ENCODE measurements at regions not wholly inside any gene's neighbourhood (a gene's known extent, or its start where the extent isn't known, plus 50 kb on each side); places are given as distances from the start of the nearest gene placed in this dataset.

DNA sequence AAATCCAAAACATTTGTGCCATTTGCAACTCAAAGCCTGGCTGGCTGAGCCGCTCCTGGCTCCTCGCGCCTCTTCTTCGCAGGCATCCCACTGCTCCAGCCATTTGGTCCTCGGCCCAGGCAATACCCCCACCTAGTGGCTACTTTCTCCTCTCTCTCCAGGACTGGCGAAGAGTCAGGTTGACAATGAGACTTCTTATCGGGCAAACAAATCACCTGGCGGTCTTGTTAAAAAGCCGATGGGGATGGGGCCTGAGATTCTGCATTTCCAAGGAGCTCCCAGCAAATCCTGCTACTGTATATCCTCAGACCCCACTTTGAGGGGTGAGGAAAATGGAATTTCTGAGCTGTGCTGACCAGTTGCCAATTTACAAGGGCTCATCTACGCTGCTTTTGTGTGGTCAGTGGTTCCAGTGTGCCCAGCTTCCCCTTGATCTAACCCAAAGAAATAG, 89.0 kb downstream of the ISX start:
- Histone ChIP-seq H3K4me2 (replicated peaks; ENCODE audit: extremely low read depth, low read length, poor library complexity, severe bottlenecking) (no peak overlapping the region), H3K9ac (ENCODE audit: insufficient read depth, low read length, poor library complexity, severe bottlenecking) (no peak overlapping the region), H3K36me3 (replicated peaks in 1 of 2; ENCODE audit: control insufficient read depth in 1 of 2, insufficient read depth in 2 of 2, low read length in 2 of 2) (no peaks in the 10 kb centered on the region), H3K4me1 (ENCODE audit: control insufficient read depth in 1 of 2, insufficient read depth in 2 of 2, low read length in 2 of 2) (no peaks in the 10 kb centered on the region), H3K4me3 (replicated peaks in 1 of 3; ENCODE audit: low read depth in 2 of 3, low read length in 3 of 3) (no peak overlapping the region), H4K20me1 (ENCODE audit: insufficient read depth, low read length) (no peaks in the 10 kb centered on the region), H3K79me2 (ENCODE audit: insufficient read depth, low read length) (no peaks in the 10 kb centered on the region), H3K9me3 (replicated peaks in 1 of 2; ENCODE audit: control insufficient read depth in 1 of 2, insufficient read depth in 1 of 2, low read length in 2 of 2) (no peaks in the 10 kb centered on the region), H3K27ac (ENCODE audit: low read depth in 1 of 2, low read length in 2 of 2) (no peak overlapping the region), H2AFZ (ENCODE audit: insufficient read depth, low read depth, low read length, poor library complexity, severe bottlenecking) (no peak overlapping the region), H3K27me3 (ENCODE audit: control insufficient read depth in 2 of 2, insufficient read depth in 2 of 2, low read length in 2 of 2) (no peaks in the 10 kb centered on the region)
- TF ChIP-seq, protein P1, sequence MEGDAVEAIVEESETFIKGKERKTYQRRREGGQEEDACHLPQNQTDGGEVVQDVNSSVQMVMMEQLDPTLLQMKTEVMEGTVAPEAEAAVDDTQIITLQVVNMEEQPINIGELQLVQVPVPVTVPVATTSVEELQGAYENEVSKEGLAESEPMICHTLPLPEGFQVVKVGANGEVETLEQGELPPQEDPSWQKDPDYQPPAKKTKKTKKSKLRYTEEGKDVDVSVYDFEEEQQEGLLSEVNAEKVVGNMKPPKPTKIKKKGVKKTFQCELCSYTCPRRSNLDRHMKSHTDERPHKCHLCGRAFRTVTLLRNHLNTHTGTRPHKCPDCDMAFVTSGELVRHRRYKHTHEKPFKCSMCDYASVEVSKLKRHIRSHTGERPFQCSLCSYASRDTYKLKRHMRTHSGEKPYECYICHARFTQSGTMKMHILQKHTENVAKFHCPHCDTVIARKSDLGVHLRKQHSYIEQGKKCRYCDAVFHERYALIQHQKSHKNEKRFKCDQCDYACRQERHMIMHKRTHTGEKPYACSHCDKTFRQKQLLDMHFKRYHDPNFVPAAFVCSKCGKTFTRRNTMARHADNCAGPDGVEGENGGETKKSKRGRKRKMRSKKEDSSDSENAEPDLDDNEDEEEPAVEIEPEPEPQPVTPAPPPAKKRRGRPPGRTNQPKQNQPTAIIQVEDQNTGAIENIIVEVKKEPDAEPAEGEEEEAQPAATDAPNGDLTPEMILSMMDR (IDR thresholded peaks at IDR 0.05): peak; percentile 61
- peaks cover 2 to 5% (median 3%) of the 10 kb centered on the region in 7 donors for H3K9me3 Mint-ChIP-seq
- no peak overlapping the region for H3K27ac Mint-ChIP-seq
- no peak overlapping the region for H3K4me3 Mint-ChIP-seq
- H3K4me1 Mint-ChIP-seq: peaks cover 8% of the 10 kb centered on the region
- intact Hi-C loops (cut with micrococcal nuclease): no loop called here
- H3K36me3 Mint-ChIP-seq: no peaks in the 10 kb centered on the region
- peaks cover 5 to 14% (median 10%) of the 10 kb centered on the region in 3 donors for H3K27me3 Mint-ChIP-seq (ENCODE audit: low read depth in 3 of 3)
- 8% methylated on average over 7 of the region's 10 CpGs for WGBS (ENCODE audit: insufficient coverage)
- peak in 1 of 3 donors; percentile 7 for DNase-seq

DNA sequence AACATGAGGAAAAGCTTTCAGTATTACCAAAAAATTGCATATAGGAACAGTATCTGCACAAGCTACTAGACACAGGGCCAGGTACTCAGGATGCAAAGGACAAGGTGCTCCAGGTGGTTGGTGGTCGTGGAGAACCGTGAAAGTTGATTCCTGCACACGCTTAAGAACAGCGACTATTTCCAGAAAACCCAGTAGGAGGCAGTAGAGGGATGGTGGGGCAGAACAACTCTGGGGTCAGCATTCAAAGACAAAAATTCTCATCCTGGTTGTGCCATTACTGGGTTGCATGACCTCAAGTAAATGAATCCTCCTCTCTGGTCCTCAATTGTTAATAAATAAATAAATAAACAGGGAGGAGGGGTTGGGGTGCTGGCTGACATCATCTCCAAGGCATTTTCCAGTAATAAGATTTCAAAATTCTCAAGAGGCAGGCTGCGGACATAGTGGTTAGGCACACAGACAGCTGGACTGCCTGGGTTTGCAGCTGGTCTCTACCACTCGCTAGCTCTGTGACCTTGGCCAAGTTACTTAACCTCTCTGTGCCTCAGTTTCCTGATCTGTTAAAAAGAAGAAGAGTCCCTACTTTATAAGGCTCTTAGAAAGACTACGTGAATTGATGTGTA, 89.6 kb downstream of the ISX start:
- 49% methylated on average over 5 of the region's 7 CpGs for WGBS (ENCODE audit: insufficient coverage)
- H3K27me3 Mint-ChIP-seq (ENCODE audit: low read depth in 3 of 3): peaks cover 5 to 14% (median 10%) of the 10 kb centered on the region in 3 donors
- H3K4me1 ChIP-seq (ENCODE audit: control insufficient read depth in 1 of 2, insufficient read depth in 2 of 2, low read length in 2 of 2): no peaks in the 10 kb centered on the region
- no peak overlapping the region for H3K27ac ChIP-seq (ENCODE audit: low read depth in 1 of 2, low read length in 2 of 2)
- intact Hi-C loops (cut with micrococcal nuclease): no loop called here
- no peak overlapping the region for H3K4me3 ChIP-seq (replicated peaks in 1 of 3; ENCODE audit: low read depth in 2 of 3, low read length in 3 of 3)
- DNase-seq: no peak
- H3K36me3 ChIP-seq (replicated peaks in 1 of 2; ENCODE audit: control insufficient read depth in 1 of 2, insufficient read depth in 2 of 2, low read length in 2 of 2): no peaks in the 10 kb centered on the region
- no peaks in the 10 kb centered on the region for H4K20me1 ChIP-seq (ENCODE audit: insufficient read depth, low read length)
- TF ChIP-seq, protein P1 (IDR thresholded peaks at IDR 0.05): peak; percentile 35
- no peak overlapping the region for H3K4me3 Mint-ChIP-seq
- H3K9ac ChIP-seq (ENCODE audit: insufficient read depth, low read length, poor library complexity, severe bottlenecking): no peak overlapping the region
- H3K27ac Mint-ChIP-seq: no peak overlapping the region
- peaks cover 2 to 5% (median 3%) of the 10 kb centered on the region in 7 donors for H3K9me3 Mint-ChIP-seq
- H3K36me3 Mint-ChIP-seq: no peaks in the 10 kb centered on the region
- H3K4me1 Mint-ChIP-seq: peaks cover 3% of the 10 kb centered on the region
- H2AFZ ChIP-seq (ENCODE audit: insufficient read depth, low read depth, low read length, poor library complexity, severe bottlenecking): no peak overlapping the region
- H3K9me3 ChIP-seq (replicated peaks in 1 of 2; ENCODE audit: control insufficient read depth in 1 of 2, insufficient read depth in 1 of 2, low read length in 2 of 2): no peaks in the 10 kb centered on the region
- H3K4me2 ChIP-seq (replicated peaks; ENCODE audit: extremely low read depth, low read length, poor library complexity, severe bottlenecking): no peak overlapping the region
- no peaks in the 10 kb centered on the region for H3K79me2 ChIP-seq (ENCODE audit: insufficient read depth, low read length)
- no peaks in the 10 kb centered on the region for H3K27me3 ChIP-seq (ENCODE audit: control insufficient read depth in 2 of 2, insufficient read depth in 2 of 2, low read length in 2 of 2)
